Lower lobe of right lung (tissue), 2 donors: ENCODE measurements at regions not wholly inside any gene's neighbourhood (a gene's known extent, or its start where the extent isn't known, plus 50 kb on each side); places are given as distances from the start of the nearest gene placed in this dataset.

ENCODE experiments used
- ATAC-seq, 2 donors: fragments of 200-7000 bp; cut with Tn5 transposase; one replicate each; pipeline ENCODE4 v1.9.1; 2020 to 2022; ENCODE audit warnings: mild to moderate bottlenecking in 2 of 2, moderate library complexity in 2 of 2
- DNase-seq: peaks from one replicate; pipeline ENCODE4 v3.0.0-alpha.2; 2020
- H3K27ac ChIP-seq: fragments of 200-600 bp; one replicate; pipeline ENCODE4 v1.8.0; 2022
- H3K27me3 ChIP-seq: fragments of 200-600 bp; one replicate; pipeline ENCODE4 v1.8.0; 2022; ENCODE audit warnings: low read depth
- H3K36me3 ChIP-seq: fragments of 200-600 bp; one replicate; pipeline ENCODE4 v1.8.0; 2022; ENCODE audit warnings: mild to moderate bottlenecking
- H3K4me1 ChIP-seq: fragments of 200-600 bp; one replicate; pipeline ENCODE4 v1.8.0; 2022
- H3K4me3 ChIP-seq: fragments of 200-600 bp; one replicate; pipeline ENCODE4 v1.8.0; 2022; ENCODE audit warnings: mild to moderate bottlenecking
- H3K9me3 ChIP-seq: fragments of 200-600 bp; one replicate; pipeline ENCODE4 v1.8.0; 2022
- CTCF ChIP-seq: fragments of 200-600 bp; IDR thresholded peaks from one replicate; pipeline ENCODE4 v1.8.0; 2022; ENCODE audit warnings: antibody characterized with exemption, mild to moderate bottlenecking
- intact Hi-C: fragments of 100-400 bp; cut with DNase I; formaldehyde crosslinking; loops from one replicate; pipeline ENCODE4 v1.11.0; 2022
- donor health status: DM: no; HTN: yes; CAD: no; lungs with severe emphysema.

GRCh38 chr20:23149623-23150279 lies 63.6 kb upstream of the CD93 start:
- intact Hi-C loops = no loop called here
- Histone ChIP-seq H3K27ac (no peak overlapping the region), H3K27me3 (no peaks in the 10 kb centered on the region), H3K36me3 (no peaks in the 10 kb centered on the region), H3K4me1 (peaks cover 62% of the 10 kb centered on the region), H3K9me3 (no peaks in the 10 kb centered on the region), H3K4me3 (no peak overlapping the region)
- no peak for TF ChIP-seq CTCF
- ATAC-seq = no peak
- DNase-seq = no peak

- Histone ChIP-seq H3K27ac (peak overlapping the region; percentile 82), H3K9me3 (no peaks in the 10 kb centered on the region), H3K4me3 (no peak overlapping the region), H3K27me3 (no peaks in the 10 kb centered on the region), H3K4me1 (peaks cover 70% of the 10 kb centered on the region), H3K36me3 (no peaks in the 10 kb centered on the region)
- ATAC-seq (no peak), DNase-seq (no peak)
- TF ChIP-seq CTCF = no peak
- intact Hi-C loops = no loop called here
These were observed 62.8 kb upstream of the CD93 start for GRCh38 chr20:23148731-23149570.

DNA sequence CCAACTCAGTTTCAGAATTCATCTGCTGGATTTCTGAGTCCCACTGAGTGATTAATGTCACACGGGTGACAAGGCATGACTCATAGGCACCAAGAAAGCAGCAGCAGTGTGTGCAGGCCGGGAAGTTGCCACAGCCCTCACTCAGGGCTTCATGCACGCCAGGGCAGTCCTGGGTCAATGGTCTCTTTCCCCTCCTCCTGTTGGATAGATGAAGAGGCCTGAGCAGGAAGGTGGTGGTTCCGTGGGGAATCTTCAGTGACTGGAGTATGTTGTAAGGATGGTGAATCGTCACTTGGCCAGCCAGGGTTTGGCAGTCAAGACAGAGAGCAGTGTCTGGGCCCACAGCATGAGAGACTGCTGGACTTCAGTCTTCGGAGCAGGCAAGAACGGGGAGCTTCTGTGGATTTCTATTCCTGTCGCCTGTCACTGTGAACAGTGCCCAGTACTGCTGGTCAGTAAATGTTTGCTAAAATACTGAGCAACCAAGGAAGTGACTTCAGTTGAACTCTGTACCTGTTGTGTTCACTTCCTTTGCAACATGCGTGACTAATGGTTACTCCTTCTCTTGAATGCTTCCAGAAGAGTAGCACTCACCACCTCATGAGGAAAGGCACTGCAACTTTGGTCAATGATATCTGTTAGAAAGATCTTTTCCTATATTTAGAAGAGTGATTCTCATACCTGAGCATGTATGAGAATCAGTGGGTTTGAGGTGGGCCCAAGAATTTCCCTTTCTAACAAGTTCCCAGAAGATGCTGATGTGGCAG lies 62.0 kb upstream of the CD93 start:
- H3K4me3 ChIP-seq = no peak overlapping the region
- no peaks in the 10 kb centered on the region for H3K36me3 ChIP-seq
- no peaks in the 10 kb centered on the region for H3K9me3 ChIP-seq
- no peaks in the 10 kb centered on the region for H3K27me3 ChIP-seq
- DNase-seq (peak; percentile 80), ATAC-seq (peak; percentile 70 to 81)
- intact Hi-C loops = no loop called here
- H3K27ac ChIP-seq = peak overlapping the region; percentile 82
- peaks cover 76% of the 10 kb centered on the region for H3K4me1 ChIP-seq
- no peak for TF ChIP-seq CTCF

DNA sequence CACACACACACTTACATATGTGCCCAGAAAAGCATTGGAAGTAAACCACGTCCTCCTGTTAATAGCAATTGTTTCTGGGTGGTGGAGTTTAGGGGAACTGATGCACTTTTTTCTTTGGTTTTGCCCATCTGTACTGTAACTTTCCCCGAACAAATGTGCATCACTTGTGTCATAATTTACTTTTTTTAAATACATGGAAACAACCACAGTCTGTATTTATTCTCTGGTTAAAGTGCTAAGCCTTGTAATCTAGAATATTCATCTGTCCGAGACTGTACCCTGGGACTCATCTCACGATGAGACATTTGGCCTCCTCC lies 61.5 kb upstream of the CD93 start:
- intact Hi-C loops = no loop called here
- H3K4me1 ChIP-seq = peaks cover 77% of the 10 kb centered on the region
- H3K27me3 ChIP-seq = no peaks in the 10 kb centered on the region
- H3K4me3 ChIP-seq = no peak overlapping the region
- no peak for TF ChIP-seq CTCF
- no peaks in the 10 kb centered on the region for H3K36me3 ChIP-seq
- no peaks in the 10 kb centered on the region for H3K9me3 ChIP-seq
- peak overlapping the region; percentile 82 for H3K27ac ChIP-seq
- DNase-seq (no peak), ATAC-seq (no peak)

- Histone ChIP-seq H3K27ac (peak overlapping the region; percentile 82), H3K4me3 (no peak overlapping the region), H3K36me3 (no peaks in the 10 kb centered on the region), H3K27me3 (no peaks in the 10 kb centered on the region), H3K9me3 (no peaks in the 10 kb centered on the region), H3K4me1 (peaks cover 77% of the 10 kb centered on the region)
- ATAC-seq (no peak), DNase-seq (no peak)
- TF ChIP-seq CTCF = no peak
- intact Hi-C loops = no loop called here
These were observed 60.9 kb upstream of the CD93 start for GRCh38 chr20:23146857-23147637.
